Keratinocyte (primary cell): ENCODE measurements at regions not wholly inside any gene's neighbourhood (a gene's known extent, or its start where the extent isn't known, plus 50 kb on each side); places are given as distances from the start of the nearest gene placed in this dataset.
"Not testable (repeated sequence)": the region's sequence is repeated elsewhere in the genome, so short reads cannot be mapped to it uniquely, and the experiment has no call there.

ENCODE experiments used
- EZH2 ChIP-seq: IDR thresholded peaks from one replicate; pipeline ENCODE4 v1.6.1; 2012; ENCODE audit warnings: inconsistent platforms, mild to moderate bottlenecking, low read length, moderate library complexity
- TF ChIP-seq, protein P1 (sequence below), 3 experiments: IDR thresholded peaks in 1 of 3; conservative IDR thresholded peaks in 1 of 3; optimal IDR thresholded peaks in 1 of 3; 2 replicates in 2 of 3; 3 replicates in 1 of 3; pipeline versions ENCODE3 to v1.5.1; 2011; ENCODE audit warnings: low read length in 3 of 3, mild to moderate bottlenecking in 3 of 3, moderate library complexity in 2 of 3, control low read depth in 1 of 3, inconsistent platforms in 1 of 3; ENCODE audit not compliant: insufficient read depth in 2 of 3; ENCODE audit errors: extremely low read depth in 1 of 3

DNA sequence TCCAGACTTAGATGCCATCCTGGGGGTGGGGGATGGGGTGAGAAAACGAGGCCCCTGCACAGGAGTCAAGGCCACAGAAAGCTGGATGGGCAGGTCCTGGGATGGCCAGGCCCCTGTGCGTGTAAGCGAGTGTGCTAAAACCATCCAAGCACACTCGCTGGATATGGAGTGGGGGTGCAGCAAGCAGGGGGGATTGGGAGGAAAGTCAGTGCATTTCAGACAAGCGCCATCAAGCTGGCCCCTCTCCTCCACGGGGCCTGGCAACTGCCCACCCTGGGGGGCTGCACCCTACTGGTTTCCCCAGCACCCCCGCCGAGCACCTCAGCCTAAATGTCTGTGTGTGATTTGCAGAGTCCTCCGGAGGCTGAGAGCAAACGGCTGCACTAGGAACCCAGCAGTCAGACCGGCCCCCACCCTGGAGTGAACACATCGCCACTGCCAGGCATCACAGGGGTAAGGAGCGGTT is 106.6 kb upstream of the ZNF469 start:
- TF ChIP-seq, protein P1, sequence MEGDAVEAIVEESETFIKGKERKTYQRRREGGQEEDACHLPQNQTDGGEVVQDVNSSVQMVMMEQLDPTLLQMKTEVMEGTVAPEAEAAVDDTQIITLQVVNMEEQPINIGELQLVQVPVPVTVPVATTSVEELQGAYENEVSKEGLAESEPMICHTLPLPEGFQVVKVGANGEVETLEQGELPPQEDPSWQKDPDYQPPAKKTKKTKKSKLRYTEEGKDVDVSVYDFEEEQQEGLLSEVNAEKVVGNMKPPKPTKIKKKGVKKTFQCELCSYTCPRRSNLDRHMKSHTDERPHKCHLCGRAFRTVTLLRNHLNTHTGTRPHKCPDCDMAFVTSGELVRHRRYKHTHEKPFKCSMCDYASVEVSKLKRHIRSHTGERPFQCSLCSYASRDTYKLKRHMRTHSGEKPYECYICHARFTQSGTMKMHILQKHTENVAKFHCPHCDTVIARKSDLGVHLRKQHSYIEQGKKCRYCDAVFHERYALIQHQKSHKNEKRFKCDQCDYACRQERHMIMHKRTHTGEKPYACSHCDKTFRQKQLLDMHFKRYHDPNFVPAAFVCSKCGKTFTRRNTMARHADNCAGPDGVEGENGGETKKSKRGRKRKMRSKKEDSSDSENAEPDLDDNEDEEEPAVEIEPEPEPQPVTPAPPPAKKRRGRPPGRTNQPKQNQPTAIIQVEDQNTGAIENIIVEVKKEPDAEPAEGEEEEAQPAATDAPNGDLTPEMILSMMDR (optimal IDR thresholded peaks at IDR 0.05 in 1 of 3, IDR thresholded peaks at IDR 0.05 in 1 of 3, conservative IDR thresholded peaks at IDR 0.05 in 1 of 3; ENCODE audit: extremely low read depth in 1 of 3, insufficient read depth in 2 of 3, low read length in 3 of 3) = not testable (repeated sequence)
- TF ChIP-seq EZH2 = not testable (repeated sequence)
